LHCN-M2 (cell line): ENCODE measurements at regions not wholly inside any gene's neighbourhood (a gene's known extent, or its start where the extent isn't known, plus 50 kb on each side); places are given as distances from the start of the nearest gene placed in this dataset.
"Not testable (repeated sequence)": the region's sequence is repeated elsewhere in the genome, so short reads cannot be mapped to it uniquely, and the experiment has no call there.

Experiments
- DNase-seq: peaks from one replicate; pipeline ENCODE4 v3.0.0-alpha.2; 2012; ENCODE audit warnings: low read depth

- no peak for DNase-seq
Observed at GRCh38 chr4:164087733-164088132, 593.2 kb downstream of the TMA16 start.

DNA sequence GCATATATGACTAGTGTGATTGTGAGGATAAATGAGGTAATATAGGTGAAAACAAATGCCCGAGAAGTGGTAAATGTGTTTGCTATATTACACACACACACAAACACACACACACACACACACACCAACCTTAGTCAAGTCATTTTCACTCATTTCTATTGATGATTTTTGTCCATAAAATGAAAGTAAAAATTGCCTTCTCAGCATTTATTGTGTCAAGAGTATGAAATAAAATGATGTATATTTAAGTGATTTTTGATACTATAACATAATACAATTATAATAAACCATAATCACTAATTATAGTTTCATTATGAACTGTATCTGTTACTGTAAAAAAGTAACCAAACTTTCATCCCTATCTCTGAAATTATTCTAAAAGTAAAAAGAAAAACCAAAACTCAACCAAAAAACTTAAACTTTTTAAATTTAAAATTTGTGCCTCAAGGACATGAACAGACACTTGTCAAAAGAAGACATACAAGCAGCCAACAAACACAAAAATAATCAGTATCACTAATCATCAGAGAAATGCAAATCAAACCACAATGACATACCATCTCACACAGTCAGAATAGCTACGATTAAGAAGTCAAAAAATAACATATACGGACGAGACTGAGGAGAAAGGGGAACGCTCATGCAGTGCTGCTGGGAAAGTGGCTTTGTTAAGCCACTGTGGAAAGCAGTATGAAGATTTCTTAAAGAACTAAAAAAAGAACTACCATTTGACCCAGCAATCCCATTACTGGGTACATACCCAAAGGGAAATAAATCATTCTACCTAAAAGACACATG is 601.0 kb downstream of the TMA16 start:
- peak; percentile 26 for DNase-seq

GRCh38 chr4:164096766-164097518 is 602.5 kb downstream of the TMA16 start:
- no peak for DNase-seq

GRCh38 chr4:164100741-164101365 is 606.4 kb downstream of the TMA16 start:
- DNase-seq = not testable (repeated sequence)

GRCh38 chr4:164108971-164109370 is 614.5 kb downstream of the TMA16 start:
- DNase-seq = no peak

GRCh38 chr4:164109503-164109902 is 615.0 kb downstream of the TMA16 start:
- peak; percentile 21 for DNase-seq

DNA sequence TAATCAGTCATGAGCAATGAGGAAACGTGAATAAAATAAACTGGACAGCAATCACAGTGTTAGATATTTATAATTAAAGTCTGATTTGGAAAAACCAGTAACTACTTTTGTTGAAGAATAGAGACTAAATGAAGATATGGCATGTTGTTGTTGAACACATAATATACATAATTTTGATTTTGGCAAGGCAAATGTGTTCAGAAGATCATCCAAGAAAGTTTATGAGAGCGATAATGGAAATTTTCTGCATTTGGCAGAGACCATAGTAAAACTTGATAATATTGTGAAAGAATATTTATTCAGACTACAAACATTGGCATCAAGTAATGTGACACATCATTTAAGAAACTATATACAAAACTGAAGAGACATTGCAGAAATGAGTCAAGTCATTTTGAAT is 620.7 kb downstream of the TMA16 start:
- DNase-seq = no peak

GRCh38 chr4:164116286-164116685 is 621.8 kb downstream of the TMA16 start:
- DNase-seq = no peak

GRCh38 chr4:164134388-164134787 is 619.5 kb upstream of the SMIM31 start:
- DNase-seq = no peak

GRCh38 chr4:164136180-164136616 is 617.7 kb upstream of the SMIM31 start:
- peak; percentile 16 for DNase-seq

GRCh38 chr4:164138521-164138920 is 615.4 kb upstream of the SMIM31 start:
- no peak for DNase-seq

- DNase-seq = peak; percentile 84
Observed at GRCh38 chr4:164139291-164139690, 614.6 kb upstream of the SMIM31 start.

DNA sequence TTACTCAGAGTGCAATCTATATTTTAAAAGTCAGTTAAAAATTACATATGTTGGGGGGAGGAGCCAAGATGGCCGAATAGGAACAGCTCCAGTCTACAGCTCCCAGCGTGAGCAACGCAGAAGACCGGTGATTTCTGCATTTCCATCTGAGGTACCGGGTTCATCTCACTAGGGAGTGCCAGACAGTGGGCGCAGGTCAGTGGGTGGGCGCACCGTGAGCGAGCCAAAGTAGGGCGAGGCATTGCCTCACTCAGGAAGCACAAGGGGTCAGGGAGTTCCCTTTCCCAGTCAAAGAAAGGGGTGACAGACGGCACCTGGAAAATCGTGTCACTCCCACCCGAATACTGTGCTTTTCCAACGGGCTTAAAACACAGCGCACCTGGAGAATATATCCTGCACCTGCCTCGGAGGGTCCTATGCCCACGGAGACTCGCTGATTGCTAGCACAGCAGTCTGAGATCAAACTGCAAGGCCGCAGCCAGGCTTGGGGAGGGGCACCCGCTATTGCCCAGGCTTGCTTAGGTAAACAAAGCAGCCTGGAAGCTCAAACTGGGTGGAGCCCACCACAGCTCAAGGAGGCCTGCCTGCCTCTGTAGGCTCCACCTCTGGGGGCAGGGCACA is 612.1 kb upstream of the SMIM31 start:
- not testable (repeated sequence) for DNase-seq

DNA sequence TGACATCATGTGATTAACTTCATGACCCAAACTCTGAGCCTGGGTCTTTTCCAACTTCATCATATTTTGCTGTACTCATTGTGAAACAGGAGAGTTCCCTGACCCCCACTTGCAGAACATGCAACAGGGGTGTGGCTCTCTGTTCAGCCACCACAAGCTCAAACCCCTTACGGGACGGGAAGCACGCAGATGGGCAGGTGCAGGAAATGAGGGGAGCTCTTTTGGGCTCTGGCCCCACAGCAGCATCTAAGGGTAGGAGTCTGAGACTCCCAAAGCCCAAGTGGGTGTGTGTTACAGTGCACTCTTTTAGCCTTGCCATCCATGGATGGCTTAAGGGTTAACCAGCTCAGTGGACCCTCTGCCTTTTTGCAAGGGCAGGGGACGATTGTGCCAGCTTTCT is 599.5 kb upstream of the SMIM31 start:
- DNase-seq = no peak

GRCh38 chr4:164169591-164169990 is 584.3 kb upstream of the SMIM31 start:
- DNase-seq = peak; percentile 74

DNA sequence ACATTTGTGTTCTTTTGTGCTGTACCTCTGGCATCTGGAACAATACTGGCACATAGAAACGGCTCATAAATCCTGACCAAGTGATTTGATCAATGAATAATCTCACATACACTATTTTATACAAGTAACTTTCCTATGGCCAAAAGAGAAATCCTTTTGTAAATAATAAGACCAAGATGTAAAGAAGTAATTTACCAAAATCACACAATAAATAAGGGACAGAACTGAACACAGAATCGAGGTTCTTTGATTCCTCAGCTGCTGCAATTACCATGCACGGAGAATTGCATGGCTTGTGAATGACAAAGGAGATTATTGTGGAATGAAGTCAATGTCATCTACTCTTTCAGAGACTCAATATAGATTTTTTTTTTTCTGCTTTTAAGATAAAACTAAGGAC is 576.8 kb upstream of the SMIM31 start:
- DNase-seq = no peak

GRCh38 chr4:164177753-164178152 is 576.2 kb upstream of the SMIM31 start:
- no peak for DNase-seq

- DNase-seq = no peak
Observed at GRCh38 chr4:164188236-164188635, 565.7 kb upstream of the SMIM31 start.

DNA sequence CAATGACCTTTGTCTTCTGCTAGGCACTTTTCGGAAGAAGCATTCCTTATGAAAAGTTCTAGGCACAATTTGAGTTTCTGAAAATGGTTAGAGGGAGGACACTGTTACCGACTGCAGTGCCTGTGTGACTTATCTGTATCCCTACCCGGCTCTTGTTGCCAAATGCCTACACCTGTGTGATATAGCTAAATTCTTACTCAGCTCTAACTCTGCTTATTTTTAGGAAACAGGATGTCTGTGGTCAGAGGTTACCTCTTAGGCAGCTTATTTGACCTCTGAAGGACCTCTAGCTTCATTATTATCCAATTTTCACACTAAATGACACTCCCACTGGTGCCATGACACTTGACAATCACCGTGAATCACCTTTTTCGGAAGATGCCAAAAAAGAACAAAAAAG is 561.1 kb upstream of the SMIM31 start:
- DNase-seq = no peak

DNA sequence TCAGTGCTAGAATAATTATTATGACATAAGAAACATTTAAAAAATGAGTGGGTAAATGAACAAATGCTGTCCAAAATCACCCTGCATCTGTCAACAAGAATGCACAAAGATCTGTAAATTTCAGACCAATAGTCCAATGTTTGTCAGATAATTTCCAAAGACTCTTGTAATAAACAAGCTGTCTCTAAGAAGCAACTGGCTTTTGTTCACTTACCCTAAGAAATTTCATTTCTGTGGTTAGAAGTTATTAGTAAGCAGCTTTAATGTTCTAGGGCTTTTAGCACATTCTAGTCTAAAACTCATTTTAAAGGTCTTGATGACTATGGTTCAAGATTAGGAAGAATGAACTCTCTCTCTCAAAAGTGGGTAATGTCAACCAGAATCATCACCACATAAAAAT is 560.3 kb upstream of the SMIM31 start:
- DNase-seq = peak; percentile 59

- DNase-seq = no peak
Observed at GRCh38 chr4:164197556-164197955, 556.4 kb upstream of the SMIM31 start.

GRCh38 chr4:164203476-164203875 is 550.5 kb upstream of the SMIM31 start:
- peak; percentile 34 for DNase-seq
